ENCODE measurements at regions not wholly inside any gene's neighbourhood (a gene's known extent, or its start where the extent isn't known, plus 50 kb on each side); places are given as distances from the start of the nearest gene placed in this dataset.

DNA sequence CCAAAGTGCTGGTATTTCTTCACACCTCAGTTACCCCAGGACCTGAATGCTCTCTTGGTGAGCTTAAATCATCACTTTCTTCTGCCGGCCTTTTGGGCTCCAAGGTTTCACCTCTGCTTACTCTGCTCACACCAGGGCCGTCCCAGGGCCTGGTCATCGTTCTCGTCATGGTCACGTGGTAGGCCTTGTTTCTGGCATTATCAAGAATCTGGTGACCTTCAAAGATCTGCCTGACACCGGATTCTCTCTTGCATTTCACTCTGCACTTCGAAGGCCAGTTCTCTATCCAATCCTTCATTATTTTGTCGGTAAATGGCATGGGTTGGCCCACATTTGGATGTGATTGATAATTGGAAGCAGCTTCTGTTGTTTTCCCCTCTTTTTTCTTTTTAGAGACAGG, 80.5 kb downstream of the HRH4 start:
- peaks cover 3 to 5% of the 10 kb centered on the region in 2 donors for H3K27me3 Mint-ChIP-seq
- no peaks in the 10 kb centered on the region for H3K4me1 ChIP-seq (ENCODE audit: insufficient read depth, low read length)
- H3K27me3 ChIP-seq (ENCODE audit: insufficient read depth, low read length, poor library complexity, severe bottlenecking): no peaks in the 10 kb centered on the region
- ChIA-PET CTCF (no interaction called here), POLR2A (no interaction called here)
- no peaks in the 10 kb centered on the region for H3K9me3 ChIP-seq (ENCODE audit: low read length)
- no peak overlapping the region for H3K27ac Mint-ChIP-seq
- no peak for DNase-seq
- no peaks in the 10 kb centered on the region for H3K4me1 Mint-ChIP-seq
- no peaks in the 10 kb centered on the region for H3K36me3 ChIP-seq (ENCODE audit: insufficient read depth, low read length)
- no peak overlapping the region for H3K4me3 ChIP-seq (ENCODE audit: low read length)
- H3K27ac ChIP-seq (ENCODE audit: low read depth, low read length): no peak overlapping the region
- H3K4me3 Mint-ChIP-seq: no peak overlapping the region
- H3K9me3 Mint-ChIP-seq: no peaks in the 10 kb centered on the region
- no peaks in the 10 kb centered on the region for H3K36me3 Mint-ChIP-seq

DNA sequence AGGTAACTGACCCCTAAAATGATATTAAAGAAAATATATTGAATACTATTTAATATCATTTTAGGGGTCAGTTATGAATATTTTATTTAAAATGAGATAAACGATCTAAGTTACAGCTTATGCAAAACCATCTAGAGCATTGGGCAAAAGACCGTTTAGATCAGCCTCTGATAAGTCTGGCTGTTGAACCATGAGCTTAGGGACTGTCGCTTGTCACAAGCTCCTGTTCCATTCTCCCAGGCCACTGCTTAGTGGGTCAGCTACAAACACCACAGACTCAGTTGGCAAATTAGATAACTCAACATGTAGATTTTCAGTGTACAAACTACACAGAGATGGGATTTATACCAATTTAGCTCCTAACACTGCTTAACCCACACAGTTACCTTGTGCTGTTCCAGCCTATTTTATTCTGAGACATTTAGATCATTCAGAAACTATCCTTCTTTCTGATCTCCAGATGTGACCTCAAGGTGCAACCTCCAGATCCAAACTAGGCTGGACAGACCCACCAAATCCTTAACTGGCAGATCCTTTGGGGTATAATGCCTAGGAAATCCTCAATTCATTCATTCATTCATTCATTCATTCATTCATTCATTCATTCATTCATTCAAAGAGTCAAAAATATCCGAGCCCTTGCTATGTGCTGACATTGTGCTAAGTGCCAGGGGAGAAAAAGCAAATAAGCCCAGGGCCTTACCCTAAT, 82.8 kb downstream of the HRH4 start:
- CTCF ChIA-PET: interaction anchor here (1.6 kb wide), 1 partner anchor 29 kb away, joined by 3 read pairs; no protein-coding TSS in a partner anchor
- Histone ChIP-seq H3K4me1 (ENCODE audit: insufficient read depth, low read length) (no peaks in the 10 kb centered on the region), H3K9me3 (ENCODE audit: low read length) (no peaks in the 10 kb centered on the region), H3K4me3 (ENCODE audit: low read length) (no peak overlapping the region), H3K27me3 (ENCODE audit: insufficient read depth, low read length, poor library complexity, severe bottlenecking) (no peaks in the 10 kb centered on the region), H3K27ac (ENCODE audit: low read depth, low read length) (no peak overlapping the region), H3K36me3 (ENCODE audit: insufficient read depth, low read length) (no peaks in the 10 kb centered on the region)
- peaks cover 3 to 7% of the 10 kb centered on the region in 2 donors for H3K27me3 Mint-ChIP-seq
- no peak for DNase-seq
- H3K4me1 Mint-ChIP-seq: no peaks in the 10 kb centered on the region
- H3K36me3 Mint-ChIP-seq: no peaks in the 10 kb centered on the region
- no peaks in the 10 kb centered on the region for H3K9me3 Mint-ChIP-seq
- H3K27ac Mint-ChIP-seq: no peak overlapping the region
- POLR2A ChIA-PET: no interaction called here
- no peak overlapping the region for H3K4me3 Mint-ChIP-seq

DNA sequence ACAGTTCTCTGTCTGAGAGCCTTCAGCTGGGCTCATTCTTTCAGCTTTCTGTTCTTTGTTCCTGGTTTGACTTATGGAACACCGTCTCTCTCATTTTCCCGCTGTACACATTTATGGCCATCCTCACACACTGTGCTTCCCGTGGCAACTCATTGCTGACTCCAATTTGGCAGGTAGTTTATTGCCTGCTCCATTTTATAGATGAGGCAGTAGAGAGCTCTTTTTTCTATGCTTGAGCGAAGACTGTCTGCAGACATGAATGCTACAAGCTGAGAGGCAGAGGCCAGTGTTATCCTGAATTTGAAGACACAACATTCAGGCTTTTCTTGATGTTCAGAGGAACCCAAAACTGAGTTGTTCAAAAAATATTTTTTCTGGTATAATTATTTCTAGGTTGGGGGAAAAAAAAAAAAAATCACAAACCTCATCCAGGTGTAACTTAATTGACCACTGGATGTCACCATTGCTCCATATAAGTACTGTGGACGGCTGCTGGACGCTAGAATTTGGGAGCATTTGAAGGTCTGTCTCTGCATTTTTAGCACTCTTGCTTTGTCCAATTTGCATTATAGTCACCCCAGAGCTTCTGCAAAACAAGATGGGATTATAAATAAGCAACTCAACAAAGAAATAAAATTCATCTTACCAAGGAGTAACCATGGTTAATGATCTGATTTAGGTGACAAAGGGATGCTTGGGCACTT, 83.5 kb downstream of the HRH4 start:
- no peak for DNase-seq
- peaks cover 3 to 7% of the 10 kb centered on the region in 2 donors for H3K27me3 Mint-ChIP-seq
- no peak overlapping the region for H3K4me3 Mint-ChIP-seq
- Histone ChIP-seq H3K4me1 (ENCODE audit: insufficient read depth, low read length) (no peaks in the 10 kb centered on the region), H3K9me3 (ENCODE audit: low read length) (no peaks in the 10 kb centered on the region), H3K36me3 (ENCODE audit: insufficient read depth, low read length) (no peaks in the 10 kb centered on the region), H3K27ac (ENCODE audit: low read depth, low read length) (no peak overlapping the region), H3K27me3 (ENCODE audit: insufficient read depth, low read length, poor library complexity, severe bottlenecking) (no peaks in the 10 kb centered on the region), H3K4me3 (ENCODE audit: low read length) (no peak overlapping the region)
- no peak overlapping the region for H3K27ac Mint-ChIP-seq
- H3K4me1 Mint-ChIP-seq: no peaks in the 10 kb centered on the region
- ChIA-PET POLR2A (no interaction called here), CTCF (no interaction called here)
- H3K36me3 Mint-ChIP-seq: no peaks in the 10 kb centered on the region
- no peaks in the 10 kb centered on the region for H3K9me3 Mint-ChIP-seq

DNA sequence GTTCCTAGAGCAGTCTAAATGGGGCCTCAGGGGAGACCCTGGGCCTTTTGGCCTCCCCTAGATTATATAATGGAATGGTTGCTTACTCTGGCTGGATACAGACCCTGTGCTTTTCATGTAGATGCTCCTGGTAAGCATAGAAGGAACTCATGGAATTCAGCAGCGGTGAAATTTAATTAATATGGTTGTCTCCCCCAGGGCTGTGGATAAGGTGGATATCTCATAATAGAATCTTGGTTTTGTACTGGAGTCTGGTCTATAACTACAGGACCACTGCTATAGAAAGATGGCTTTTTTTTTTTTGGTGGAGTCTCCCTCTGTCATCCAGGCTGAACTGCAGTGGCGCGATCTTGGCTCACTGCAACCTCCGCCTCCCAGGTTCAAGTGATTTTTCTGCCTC, 84.5 kb downstream of the HRH4 start:
- peaks cover 3 to 7% of the 10 kb centered on the region in 2 donors for H3K27me3 Mint-ChIP-seq
- Histone ChIP-seq H3K36me3 (ENCODE audit: insufficient read depth, low read length) (no peaks in the 10 kb centered on the region), H3K4me1 (ENCODE audit: insufficient read depth, low read length) (no peaks in the 10 kb centered on the region), H3K27ac (ENCODE audit: low read depth, low read length) (no peak overlapping the region), H3K4me3 (ENCODE audit: low read length) (no peak overlapping the region), H3K27me3 (ENCODE audit: insufficient read depth, low read length, poor library complexity, severe bottlenecking) (no peaks in the 10 kb centered on the region), H3K9me3 (ENCODE audit: low read length) (no peaks in the 10 kb centered on the region)
- H3K4me1 Mint-ChIP-seq: no peaks in the 10 kb centered on the region
- no peak overlapping the region for H3K4me3 Mint-ChIP-seq
- H3K36me3 Mint-ChIP-seq: no peaks in the 10 kb centered on the region
- ChIA-PET CTCF (no interaction called here), POLR2A (no interaction called here)
- H3K9me3 Mint-ChIP-seq: no peaks in the 10 kb centered on the region
- DNase-seq: no peak
- H3K27ac Mint-ChIP-seq: no peak overlapping the region

DNA sequence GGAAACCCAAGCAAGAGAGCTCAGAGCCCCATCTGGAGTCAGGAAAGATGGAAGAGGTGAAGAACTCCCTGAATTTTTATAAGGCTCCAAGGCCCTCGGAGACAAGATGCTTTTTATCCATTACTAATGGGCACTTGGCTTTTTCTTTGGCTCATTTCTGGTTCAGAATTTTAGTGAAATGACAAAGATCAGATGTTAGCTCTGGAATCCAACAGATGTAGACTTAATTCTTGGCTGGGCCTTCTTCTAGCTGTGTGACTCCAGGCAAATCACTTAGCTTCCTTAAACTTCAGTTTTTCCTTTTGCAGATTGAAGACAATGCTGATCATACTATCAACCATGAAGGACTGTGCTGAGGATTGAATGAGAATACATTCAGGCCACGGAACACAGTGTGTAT, 85.2 kb downstream of the HRH4 start:
- Histone ChIP-seq H3K4me1 (ENCODE audit: insufficient read depth, low read length) (no peaks in the 10 kb centered on the region), H3K27ac (ENCODE audit: low read depth, low read length) (no peak overlapping the region), H3K36me3 (ENCODE audit: insufficient read depth, low read length) (no peaks in the 10 kb centered on the region), H3K4me3 (ENCODE audit: low read length) (no peak overlapping the region), H3K27me3 (ENCODE audit: insufficient read depth, low read length, poor library complexity, severe bottlenecking) (no peaks in the 10 kb centered on the region), H3K9me3 (ENCODE audit: low read length) (no peaks in the 10 kb centered on the region)
- peaks cover 3 to 11% of the 10 kb centered on the region in 2 donors for H3K27me3 Mint-ChIP-seq
- POLR2A ChIA-PET: no interaction called here
- H3K9me3 Mint-ChIP-seq: no peaks in the 10 kb centered on the region
- CTCF ChIA-PET: no interaction called here
- no peak for DNase-seq
- no peak overlapping the region for H3K4me3 Mint-ChIP-seq
- no peaks in the 10 kb centered on the region for H3K36me3 Mint-ChIP-seq
- H3K27ac Mint-ChIP-seq: no peak overlapping the region
- no peaks in the 10 kb centered on the region for H3K4me1 Mint-ChIP-seq

DNA sequence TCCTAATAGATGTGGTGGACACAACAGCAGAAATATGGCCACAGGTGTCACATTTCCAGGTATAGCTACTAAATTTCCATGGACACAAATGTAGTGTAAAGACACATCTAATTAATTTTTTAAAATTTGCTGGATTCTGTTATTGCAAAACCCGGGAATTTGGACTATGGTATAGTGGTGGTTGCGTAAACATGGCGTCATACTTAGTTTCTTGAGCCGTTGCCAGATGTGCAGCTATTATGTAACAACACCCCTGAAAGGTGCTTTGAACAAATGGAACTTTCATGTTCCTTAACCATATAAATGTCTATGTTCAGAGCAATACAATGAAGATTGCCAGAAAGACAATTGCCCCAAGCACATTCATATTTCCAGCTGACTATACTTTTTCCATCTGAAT, 85.9 kb downstream of the HRH4 start:
- no peak overlapping the region for H3K27ac Mint-ChIP-seq
- H3K36me3 ChIP-seq (ENCODE audit: insufficient read depth, low read length): no peaks in the 10 kb centered on the region
- CTCF ChIA-PET: no interaction called here

DNA sequence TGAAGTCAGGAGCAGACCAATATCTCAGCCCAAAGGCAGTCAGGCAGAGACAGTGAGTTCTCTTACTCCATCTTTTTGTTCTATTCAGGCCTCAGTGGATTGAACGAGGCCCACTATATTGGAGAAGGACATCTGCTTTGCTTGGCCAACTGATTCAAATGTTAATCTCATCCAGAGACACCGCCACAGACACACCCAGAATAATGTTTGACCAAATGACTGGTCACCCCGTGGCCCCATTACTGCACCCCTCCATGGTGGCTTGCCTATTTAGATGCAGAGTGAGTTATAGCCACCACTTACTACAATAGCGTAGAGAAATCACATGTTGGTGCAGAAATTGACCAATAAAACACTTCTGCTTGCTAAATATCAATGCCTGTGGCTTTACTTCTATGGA, 88.1 kb downstream of the HRH4 start:
- Histone ChIP-seq H3K9me3 (ENCODE audit: low read length) (no peaks in the 10 kb centered on the region), H3K27me3 (ENCODE audit: insufficient read depth, low read length, poor library complexity, severe bottlenecking) (no peaks in the 10 kb centered on the region), H3K27ac (ENCODE audit: low read depth, low read length) (no peak overlapping the region), H3K4me1 (ENCODE audit: insufficient read depth, low read length) (no peaks in the 10 kb centered on the region), H3K36me3 (ENCODE audit: insufficient read depth, low read length) (no peaks in the 10 kb centered on the region), H3K4me3 (ENCODE audit: low read length) (no peak overlapping the region)
- Mint-ChIP-seq H3K4me1 (peaks cover 0 to 2% (median 0%) of the 10 kb centered on the region in 3 donors), H3K27ac (no peak overlapping the region), H3K9me3 (no peaks in the 10 kb centered on the region), H3K27me3 (peaks cover 2 to 11% of the 10 kb centered on the region in 2 donors), H3K4me3 (no peak overlapping the region), H3K36me3 (peaks cover 0 to 1% (median 0%) of the 10 kb centered on the region in 3 donors)
- DNase-seq: no peak
- POLR2A ChIA-PET: no interaction called here
- CTCF ChIA-PET: no interaction called here

More for the DNA sequence above, 85.9 kb downstream of the HRH4 start:
- no peak overlapping the region for H3K4me3 Mint-ChIP-seq
- Histone ChIP-seq H3K9me3 (ENCODE audit: low read length) (no peaks in the 10 kb centered on the region), H3K27me3 (ENCODE audit: insufficient read depth, low read length, poor library complexity, severe bottlenecking) (no peaks in the 10 kb centered on the region), H3K4me3 (ENCODE audit: low read length) (no peak overlapping the region), H3K4me1 (ENCODE audit: insufficient read depth, low read length) (no peaks in the 10 kb centered on the region), H3K27ac (ENCODE audit: low read depth, low read length) (no peak overlapping the region)
- DNase-seq: no peak
- POLR2A ChIA-PET: no interaction called here
- H3K27me3 Mint-ChIP-seq: peaks cover 2 to 11% of the 10 kb centered on the region in 2 donors
- H3K9me3 Mint-ChIP-seq: no peaks in the 10 kb centered on the region
- no peaks in the 10 kb centered on the region for H3K36me3 Mint-ChIP-seq
- H3K4me1 Mint-ChIP-seq: no peaks in the 10 kb centered on the region

DNA sequence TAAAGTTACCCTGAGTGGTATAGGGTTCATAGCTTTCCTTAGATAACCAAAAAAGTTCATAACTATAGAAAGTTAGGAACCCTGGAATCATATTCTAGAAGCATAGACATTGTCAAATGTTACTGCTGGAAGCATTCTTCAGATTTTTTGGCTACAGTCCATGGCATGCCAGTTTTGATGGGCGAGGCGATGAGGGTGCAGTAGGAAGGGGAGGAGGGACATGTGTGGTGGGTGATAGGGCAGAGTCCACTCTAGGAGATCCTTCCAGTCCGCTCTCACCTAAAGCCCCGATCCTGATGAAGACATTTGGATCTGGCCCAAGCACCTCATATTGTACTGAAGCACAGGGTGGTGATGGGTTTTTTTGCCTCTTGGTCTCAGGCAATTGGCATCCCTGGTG, 91.8 kb downstream of the HRH4 start:
- CTCF ChIA-PET: no interaction called here
- H3K27ac Mint-ChIP-seq: no peak overlapping the region
- no peaks in the 10 kb centered on the region for H3K9me3 Mint-ChIP-seq

More for the DNA sequence above, 91.8 kb downstream of the HRH4 start:
- H3K4me1 ChIP-seq (ENCODE audit: insufficient read depth, low read length): no peaks in the 10 kb centered on the region
- H3K27me3 Mint-ChIP-seq: peaks cover 3 to 4% of the 10 kb centered on the region in 2 donors
- no peaks in the 10 kb centered on the region for H3K27me3 ChIP-seq (ENCODE audit: insufficient read depth, low read length, poor library complexity, severe bottlenecking)
- DNase-seq: no peak
- H3K4me1 Mint-ChIP-seq: peaks cover 0 to 4% (median 0%) of the 10 kb centered on the region in 3 donors
- no peaks in the 10 kb centered on the region for H3K9me3 ChIP-seq (ENCODE audit: low read length)
- H3K4me3 ChIP-seq (ENCODE audit: low read length): no peak overlapping the region
- H3K27ac ChIP-seq (ENCODE audit: low read depth, low read length): no peak overlapping the region
- H3K36me3 ChIP-seq (ENCODE audit: insufficient read depth, low read length): no peaks in the 10 kb centered on the region
- H3K4me3 Mint-ChIP-seq: no peak overlapping the region
- peaks cover 0 to 3% (median 0%) of the 10 kb centered on the region in 3 donors for H3K36me3 Mint-ChIP-seq
- POLR2A ChIA-PET: interaction anchor here (0.7 kb wide), 1 partner anchor 12 kb away, joined by 4 read pairs; no protein-coding TSS in a partner anchor

Data from CD8-positive, alpha-beta memory T cell (primary cell).